HEK293 (cell line): ENCODE measurements at regions not wholly inside any gene's neighbourhood (a gene's known extent, or its start where the extent isn't known, plus 50 kb on each side); places are given as distances from the start of the nearest gene placed in this dataset.

ENCODE experiments used
- CTCF ChIA-PET: fragments of 350-600 bp; formaldehyde crosslinking; extraction: SDS; loops from one replicate; lab custom pipeline; 2021; ENCODE audit warnings: antibody characterized with exemption; lab: Yijun Ruan, JAX
- POLR2A ChIA-PET: fragments of 300-600 bp; formaldehyde crosslinking; extraction: SDS; loops from one replicate; lab custom pipeline; 2020; ENCODE audit warnings: antibody characterized with exemption, inconsistent platforms; lab: Yijun Ruan, JAX
- H3K27ac ChIP-seq: fragments of 200-500 bp; sonication (Bioruptor generic); 2 replicates; pipeline ENCODE4 v1.5.1; 2014; ENCODE audit warnings: low read depth, low read length, control low read depth, inconsistent platforms; ENCODE audit errors: extremely low read depth
- H3K36me3 ChIP-seq, 2 experiments: fragments of 200-500 bp in 1 of 2; sonication (Bioruptor generic) in 1 of 2; 1 replicate in 1 of 2; 2 replicates in 1 of 2; pipeline ENCODE4 v1.5.1; 2014 to 2017; ENCODE audit warnings: inconsistent platforms in 2 of 2, low read length in 2 of 2; ENCODE audit not compliant: control insufficient read depth in 2 of 2, insufficient read depth in 1 of 2
- H3K4me1 ChIP-seq: fragments of 200-500 bp; sonication (Bioruptor generic); 2 replicates; pipeline ENCODE4 v1.5.1; 2014; ENCODE audit warnings: mild to moderate bottlenecking, low read length, inconsistent platforms; ENCODE audit not compliant: control insufficient read depth, insufficient read depth
- H3K4me3 ChIP-seq: 2 replicates; pipeline ENCODE4 v1.5.1; 2011; ENCODE audit warnings: low read depth, mild to moderate bottlenecking, control low read depth, low read length, moderate library complexity
- H3K9me3 ChIP-seq: fragments of 200-500 bp; sonication (Bioruptor generic); 2 replicates; pipeline ENCODE4 v1.5.1; 2014; ENCODE audit warnings: low read depth, low read length, inconsistent platforms; ENCODE audit not compliant: control insufficient read depth, insufficient read depth
- BCL11B ChIP-seq: fragments of 450-650 bp; formaldehyde crosslinking; IDR thresholded peaks from 2 replicates; pipeline ENCODE4 v1.5.1; 2016; ENCODE audit warnings: low read depth, missing biosample characterization, missing genetic modification characterization
- GLI4 ChIP-seq: fragments of 450-650 bp; formaldehyde crosslinking; IDR thresholded peaks from 2 replicates; pipeline ENCODE4 v1.5.1; 2016; ENCODE audit warnings: missing biosample characterization, missing genetic modification characterization
- MEIS1 ChIP-seq: sonication (generic); formaldehyde crosslinking; IDR thresholded peaks from 2 replicates; pipeline ENCODE4 v1.8.1; 2022; ENCODE audit warnings: missing genetic modification reagents, mild to moderate bottlenecking, borderline replicate concordance
- MYNN ChIP-seq: fragments of 450-650 bp; formaldehyde crosslinking; IDR thresholded peaks from 2 replicates; pipeline ENCODE4 v1.5.1; 2016; ENCODE audit warnings: missing biosample characterization, missing genetic modification characterization, borderline replicate concordance
- SP2 ChIP-seq: fragments of 450-650 bp; formaldehyde crosslinking; IDR thresholded peaks from 2 replicates; pipeline ENCODE4 v1.5.1; 2016; ENCODE audit warnings: missing biosample characterization, missing genetic modification characterization
- SP7 ChIP-seq: fragments of 450-650 bp; formaldehyde crosslinking; IDR thresholded peaks from 2 replicates; pipeline ENCODE4 v1.5.1; 2016; ENCODE audit warnings: missing biosample characterization, missing genetic modification characterization
- TRIM28 ChIP-seq: IDR thresholded peaks from 2 replicates; pipeline ENCODE4 v1.6.1; 2011; ENCODE audit warnings: low read length, control low read depth, borderline replicate concordance
- ZBTB6 ChIP-seq: fragments of 450-650 bp; formaldehyde crosslinking; IDR thresholded peaks from 2 replicates; pipeline ENCODE4 v1.5.1; 2017; ENCODE audit warnings: missing biosample characterization, missing genetic modification characterization
- ZEB2 ChIP-seq: fragments of 450-650 bp; formaldehyde crosslinking; IDR thresholded peaks from 2 replicates; pipeline ENCODE4 v1.5.1; 2016; ENCODE audit warnings: missing biosample characterization, missing genetic modification characterization
- ZNF169 ChIP-seq: fragments of 450-650 bp; formaldehyde crosslinking; IDR thresholded peaks from 2 replicates; pipeline ENCODE4 v1.5.1; 2016; ENCODE audit warnings: missing biosample characterization, missing genetic modification characterization
- ZNF280C ChIP-seq: fragments of 450-650 bp; formaldehyde crosslinking; IDR thresholded peaks from 2 replicates; pipeline ENCODE4 v1.5.1; 2016; ENCODE audit warnings: missing biosample characterization, missing genetic modification characterization
- ZNF404 ChIP-seq: fragments of 450-650 bp; formaldehyde crosslinking; IDR thresholded peaks from 2 replicates; pipeline ENCODE4 v1.5.1; 2017; ENCODE audit warnings: missing biosample characterization, missing genetic modification characterization
- ZNF488 ChIP-seq: fragments of 450-650 bp; formaldehyde crosslinking; IDR thresholded peaks from 2 replicates; pipeline ENCODE4 v1.5.1; 2016; ENCODE audit warnings: missing biosample characterization, missing genetic modification characterization
- ZNF510 ChIP-seq: fragments of 450-650 bp; formaldehyde crosslinking; IDR thresholded peaks from 2 replicates; pipeline ENCODE4 v1.5.1; 2018; ENCODE audit warnings: mild to moderate bottlenecking, missing genetic modification characterization, missing biosample characterization; ENCODE audit not compliant: insufficient replicate concordance
- ZNF513 ChIP-seq: fragments of 450-650 bp; IDR thresholded peaks from 2 replicates; pipeline ENCODE4 v1.5.1; 2018; ENCODE audit warnings: missing biosample characterization, missing genetic modification characterization
- ZNF514 ChIP-seq: fragments of 450-650 bp; formaldehyde crosslinking; IDR thresholded peaks from 2 replicates; pipeline ENCODE4 v1.5.1; 2016; ENCODE audit warnings: missing biosample characterization, missing genetic modification characterization
- ZNF549 ChIP-seq: fragments of 450-650 bp; IDR thresholded peaks from 2 replicates; pipeline ENCODE4 v1.5.1; 2018; ENCODE audit warnings: missing biosample characterization, missing genetic modification characterization, mild to moderate bottlenecking, inconsistent platforms, moderate library complexity
- ZNF555 ChIP-seq: fragments of 450-650 bp; formaldehyde crosslinking; conservative IDR thresholded peaks from 2 replicates; pipeline ENCODE4 v1.5.1; 2017; ENCODE audit warnings: missing biosample characterization, mild to moderate bottlenecking, missing genetic modification characterization, inconsistent platforms
- ZNF580 ChIP-seq: fragments of 450-650 bp; formaldehyde crosslinking; IDR thresholded peaks from 2 replicates; pipeline ENCODE4 v1.5.1; 2016; ENCODE audit warnings: missing biosample characterization, missing genetic modification characterization
- ZNF623 ChIP-seq: fragments of 450-650 bp; formaldehyde crosslinking; IDR thresholded peaks from 2 replicates; pipeline ENCODE4 v1.5.1; 2016; ENCODE audit warnings: missing biosample characterization, missing genetic modification characterization
- ZNF76 ChIP-seq: fragments of 450-650 bp; formaldehyde crosslinking; IDR thresholded peaks from 2 replicates; pipeline ENCODE4; 2016; ENCODE audit warnings: low read depth, missing biosample characterization, missing genetic modification characterization, borderline replicate concordance
- ZNF777 ChIP-seq: fragments of 450-650 bp; formaldehyde crosslinking; IDR thresholded peaks from 2 replicates; pipeline ENCODE4 v1.5.1; 2017; ENCODE audit warnings: missing biosample characterization, missing genetic modification characterization, borderline replicate concordance

- no peak for TF ChIP-seq ZNF513
These were observed 189.1 kb upstream of the RBPJ start (continued) for GRCh38 chr4:26131711-26132110.

GRCh38 chr4:26132858-26133257 is 188.0 kb upstream of the RBPJ start:
- no peak overlapping the region for H3K27ac ChIP-seq
- CTCF ChIA-PET = interaction anchor here (0.6 to 0.7 kb wide), 2 partner anchors 13 to 16 kb away, joined by 3 read pairs; no protein-coding TSS in a partner anchor
- POLR2A ChIA-PET = no interaction called here
- no peaks in the 10 kb centered on the region for H3K9me3 ChIP-seq
- no peaks in the 10 kb centered on the region for H3K4me1 ChIP-seq
- H3K36me3 ChIP-seq = no peaks in the 10 kb centered on the region
- H3K4me3 ChIP-seq = no peak overlapping the region
- TF ChIP-seq ZNF549 (tag by site-specific recombination) = no peak
- no peak for TF ChIP-seq SP7
- no peak for TF ChIP-seq ZNF510 (tag by site-specific recombination)
- no peak for TF ChIP-seq ZEB2
- TF ChIP-seq ZNF514 (tag by site-specific recombination) = no peak
- no peak for TF ChIP-seq ZBTB6
- no peak for TF ChIP-seq ZNF404 (tag by site-specific recombination)
- TF ChIP-seq ZNF580 = no peak
- no peak for TF ChIP-seq ZNF777 (tag by site-specific recombination)

- ChIA-PET CTCF (interaction anchor here (0.5 to 1.4 kb wide), 3 partner anchors 28 to 315 kb away, joined by 3 read pairs; no protein-coding TSS in a partner anchor), POLR2A (no interaction called here)
- TF ChIP-seq ZNF76 (tag by site-specific recombination) (no peak), ZNF488 (no peak), ZNF280C (tag by site-specific recombination) (no peak), GLI4 (tag by site-specific recombination) (no peak), TRIM28 (no peak), ZNF623 (no peak), MEIS1 (CRISPR knock-in tag) (no peak), MYNN (no peak), BCL11B (tag by site-specific recombination) (no peak), SP2 (tag by site-specific recombination) (no peak), ZNF555 (tag by site-specific recombination) (no peak), ZNF169 (no peak)
These were observed 187.0 kb upstream of the RBPJ start for GRCh38 chr4:26133840-26134239.

More at GRCh38 chr4:26133840-26134239, 187.0 kb upstream of the RBPJ start:
- Histone ChIP-seq H3K36me3 (no peaks in the 10 kb centered on the region), H3K4me3 (no peak overlapping the region), H3K4me1 (no peaks in the 10 kb centered on the region), H3K9me3 (no peaks in the 10 kb centered on the region), H3K27ac (no peak overlapping the region)
